GM18873 (cell line): ENCODE measurements at regions not wholly inside any gene's neighbourhood (a gene's known extent, or its start where the extent isn't known, plus 50 kb on each side); places are given as distances from the start of the nearest gene placed in this dataset.

Experiments
- ATAC-seq: cut with Tn5 transposase; IDR thresholded peaks from one replicate; pipeline ENCODE4 v1.9.1; 2021; ENCODE audit warnings: mild to moderate bottlenecking, moderate library complexity, moderate number of reproducible peaks; ENCODE audit not compliant: unreplicated experiment, low FRiP score

DNA sequence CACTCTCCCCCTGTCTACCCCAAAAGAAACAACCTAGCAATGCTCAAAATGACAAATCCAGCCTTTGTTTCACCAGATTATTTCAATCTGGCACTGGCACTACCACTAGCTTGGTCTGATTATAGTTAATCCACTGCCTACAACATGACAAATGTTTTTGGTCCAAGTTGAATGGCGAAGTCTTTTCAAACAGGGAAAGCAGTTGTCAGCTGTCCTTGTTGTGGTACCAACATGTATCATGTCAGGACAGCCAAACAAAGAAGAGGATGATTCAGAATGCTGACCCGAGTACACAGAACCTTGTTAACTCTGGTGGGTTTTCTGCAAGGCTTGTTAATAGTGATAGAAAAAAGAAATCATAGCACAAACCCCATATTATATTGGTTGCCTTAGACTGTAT is 160.8 kb upstream of the ANK2 start:
- ATAC-seq: no peak

DNA sequence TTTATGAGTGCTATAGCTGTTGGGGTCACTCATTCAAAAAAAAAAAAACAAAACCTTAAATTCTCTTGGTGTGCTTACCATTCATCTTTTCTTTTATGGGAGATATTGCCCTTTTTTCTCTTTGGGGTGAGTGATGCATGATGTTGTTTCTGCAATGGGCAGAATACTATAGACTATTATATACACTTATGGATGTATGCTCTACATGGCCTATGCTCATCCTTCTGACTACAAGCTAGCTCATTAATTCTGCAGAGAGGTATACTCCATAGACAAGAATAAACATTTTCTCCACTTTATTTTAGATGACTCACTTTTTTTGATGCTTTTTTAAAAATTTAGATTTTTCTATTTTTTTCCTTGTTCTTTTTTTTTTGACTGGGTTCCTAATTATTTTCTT is 160.3 kb upstream of the ANK2 start:
- ATAC-seq: no peak

DNA sequence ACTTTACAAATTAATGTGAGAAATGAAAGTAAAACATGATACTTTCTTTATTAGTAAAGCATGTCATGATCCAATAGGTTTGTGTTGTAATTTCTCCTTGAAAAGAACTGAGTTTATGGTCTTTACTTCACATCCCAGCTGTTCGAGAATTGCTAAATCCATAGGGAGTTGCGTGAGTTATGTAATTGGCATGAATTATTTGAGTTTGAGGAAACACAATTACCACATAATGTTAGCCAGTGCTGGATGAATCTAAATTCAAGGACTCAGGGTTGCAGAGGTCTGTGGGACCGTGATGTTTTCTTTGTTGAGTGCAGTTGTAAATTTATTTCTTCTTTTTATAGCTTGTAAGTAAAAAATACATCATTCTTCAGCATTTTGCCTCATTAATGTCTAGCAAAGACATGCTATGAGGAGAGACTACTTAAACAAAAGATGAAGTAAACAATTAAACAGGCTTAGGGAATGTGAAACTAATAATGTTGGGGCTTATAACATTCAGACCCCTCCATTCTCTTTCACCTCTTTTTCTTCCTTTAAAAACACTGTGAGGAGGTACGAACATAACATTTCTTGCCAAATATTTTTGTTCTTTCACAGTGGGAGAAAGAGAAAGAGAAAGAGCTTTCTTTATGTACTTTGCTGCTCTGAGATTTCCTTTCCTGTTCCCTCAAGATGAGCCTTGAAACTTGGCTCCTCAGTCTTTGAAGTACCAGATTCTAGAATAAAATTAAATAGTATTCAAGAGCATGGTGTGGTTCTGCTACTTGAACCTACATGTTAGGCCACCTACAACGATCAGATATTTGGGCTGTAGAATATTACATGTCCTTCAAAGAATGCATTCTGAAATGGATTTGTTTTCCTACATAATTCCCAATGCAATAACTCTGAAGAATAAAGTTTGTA is 159.6 kb upstream of the ANK2 start:
- no peak for ATAC-seq

DNA sequence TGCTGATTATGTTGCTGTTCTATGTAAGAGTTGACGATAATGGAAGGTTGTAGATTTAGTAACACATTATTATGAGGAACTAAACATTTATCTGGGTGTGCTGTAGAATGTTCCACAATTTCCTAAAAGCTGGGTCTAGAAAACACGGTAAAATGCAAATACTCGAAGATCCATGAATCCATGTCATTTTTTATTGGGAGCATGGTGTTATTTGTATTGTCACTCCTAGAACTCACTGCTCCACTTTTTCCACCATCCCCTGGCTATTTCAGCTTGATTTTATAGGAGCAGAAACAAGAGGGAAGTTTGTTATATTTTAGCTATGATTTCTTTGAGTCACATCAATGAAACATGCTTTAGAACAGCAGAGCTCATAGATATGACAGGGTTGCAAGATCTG is 155.0 kb upstream of the ANK2 start:
- no peak for ATAC-seq

DNA sequence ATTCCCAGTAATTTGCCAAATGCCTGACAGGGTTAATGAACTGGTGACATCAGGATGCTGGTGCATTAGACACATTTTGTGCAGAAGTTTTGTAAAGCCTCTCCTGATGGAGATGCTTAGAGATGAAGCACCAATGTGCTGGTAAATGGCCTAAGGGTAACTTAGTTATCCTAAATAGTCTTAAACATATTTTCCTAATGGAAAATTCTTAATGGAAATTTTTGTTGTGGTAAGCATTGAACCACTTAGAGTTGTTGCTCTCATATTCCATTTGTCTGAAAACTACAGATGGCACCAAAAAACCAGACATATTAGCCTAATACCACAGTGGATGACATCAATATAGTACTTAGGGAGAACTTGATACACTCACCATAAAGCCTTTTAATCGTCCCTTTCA is 154.5 kb upstream of the ANK2 start:
- ATAC-seq: no peak

DNA sequence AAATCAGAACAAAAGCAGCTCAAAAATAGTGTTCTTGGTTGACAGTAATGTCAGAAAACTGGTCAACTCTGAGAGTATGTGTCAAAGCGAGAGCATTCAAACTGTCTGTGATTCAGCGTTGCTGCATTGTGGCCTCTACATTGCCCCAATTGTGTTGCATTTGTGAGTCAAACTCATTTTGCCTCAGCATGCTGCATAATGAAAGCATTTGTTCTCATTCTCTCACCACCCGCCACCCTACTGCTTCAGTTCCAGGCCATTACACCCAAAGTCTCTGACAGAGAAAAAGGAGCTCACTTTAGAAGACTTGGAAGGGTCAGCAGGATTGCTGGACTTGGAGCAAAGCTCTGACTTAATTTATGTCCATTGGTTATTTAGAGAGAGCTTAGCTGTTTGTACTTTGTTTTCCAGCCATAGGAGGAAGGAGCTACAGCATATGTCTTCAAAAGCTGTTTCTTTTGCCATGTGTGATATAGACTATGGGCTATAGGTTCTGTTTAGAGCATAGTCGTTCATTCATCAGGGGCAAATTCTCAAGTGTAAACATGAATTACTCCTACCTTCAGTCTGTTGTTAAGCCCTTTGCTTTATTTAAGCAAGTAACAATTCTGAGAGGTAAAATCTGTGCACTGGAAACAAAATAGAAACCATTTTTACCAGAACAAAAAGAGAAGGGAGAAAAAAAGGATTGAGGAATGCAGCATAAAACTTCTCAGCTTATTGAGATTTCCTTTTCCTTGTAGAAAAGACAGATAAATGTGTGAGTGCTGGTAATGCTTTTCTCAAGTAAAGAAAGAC is 153.4 kb upstream of the ANK2 start:
- no peak for ATAC-seq

DNA sequence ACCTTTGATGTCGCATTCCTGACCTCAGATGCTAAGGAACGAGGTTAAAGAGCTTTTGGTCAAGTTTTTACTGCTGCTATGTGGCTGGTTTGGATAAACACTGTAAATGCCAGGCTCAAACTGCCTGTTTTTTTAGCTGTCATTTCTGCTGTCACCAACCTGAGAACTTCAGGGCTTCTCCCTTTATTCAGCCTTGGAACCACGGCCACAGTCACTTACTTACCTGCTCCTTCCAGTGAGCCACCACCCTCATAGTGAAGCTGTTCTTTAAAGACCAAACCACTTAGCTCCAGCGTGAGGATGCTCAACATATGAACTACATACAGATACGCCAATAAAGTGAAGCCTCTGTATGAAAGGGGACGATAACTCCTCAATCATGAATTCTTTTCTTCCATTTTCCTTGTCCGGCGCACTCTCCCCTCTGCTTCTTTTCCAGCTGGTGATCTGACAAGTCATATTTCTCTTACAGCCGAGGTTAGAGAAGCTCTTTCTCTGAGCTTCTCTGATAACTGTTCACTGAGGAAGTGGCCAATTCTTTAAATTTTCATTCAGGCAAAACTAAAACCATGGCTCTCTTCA is 152.8 kb upstream of the ANK2 start:
- ATAC-seq: no peak

DNA sequence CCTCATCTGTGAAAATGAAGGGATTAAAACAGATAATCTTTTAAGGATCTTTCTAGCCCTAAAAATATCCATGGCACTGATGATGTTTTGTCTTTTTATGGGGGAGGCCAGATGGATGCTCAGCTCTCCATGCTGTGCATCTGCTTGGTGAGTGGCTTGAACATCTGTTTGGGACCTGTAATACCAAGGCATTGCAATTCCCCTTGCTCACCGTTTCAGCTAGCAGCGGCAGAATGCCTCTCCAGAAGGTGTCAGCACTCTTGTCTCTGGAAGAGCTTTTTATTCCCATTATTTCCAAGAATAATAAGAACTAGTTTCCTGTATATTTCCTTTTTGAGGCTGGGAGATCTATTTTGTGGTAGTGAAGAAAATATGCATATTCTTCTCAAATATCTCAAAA is 151.9 kb upstream of the ANK2 start:
- no peak for ATAC-seq

DNA sequence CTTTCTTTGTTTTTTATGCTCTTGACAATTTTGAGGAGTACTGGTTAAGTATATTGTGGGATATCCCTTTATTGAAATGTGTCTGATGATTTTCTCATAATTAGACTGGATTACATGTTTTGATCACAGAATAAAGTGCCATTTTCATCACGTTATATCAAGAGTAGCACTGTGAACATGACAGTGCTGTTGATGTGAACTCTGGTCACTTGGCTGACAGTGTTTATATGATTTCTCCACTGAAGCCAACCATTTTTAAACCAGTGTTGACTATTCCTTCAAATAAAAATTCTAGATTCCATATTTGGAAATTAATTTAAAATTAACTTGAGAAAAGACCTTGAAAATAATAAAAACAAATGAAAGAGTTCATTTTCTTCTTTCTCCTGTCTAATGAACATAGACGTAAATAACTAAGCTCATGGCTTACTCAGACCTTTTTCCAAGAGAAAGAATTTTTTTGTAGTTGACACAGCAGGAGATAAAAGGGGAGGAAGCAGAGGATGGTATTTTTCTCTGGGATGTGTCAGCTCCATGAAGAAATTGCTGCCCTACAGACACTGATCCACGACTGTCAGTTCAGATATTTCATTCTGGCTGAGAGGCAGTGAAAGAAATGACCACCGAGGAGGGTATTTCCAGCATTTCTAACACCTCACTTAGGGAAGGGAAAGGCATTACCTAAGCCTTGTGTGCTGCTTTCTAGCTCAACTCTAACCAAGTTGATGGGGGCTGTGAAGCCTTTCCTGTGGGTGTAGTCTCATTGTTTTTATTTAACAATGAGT is 150.9 kb upstream of the ANK2 start:
- ATAC-seq: no peak

DNA sequence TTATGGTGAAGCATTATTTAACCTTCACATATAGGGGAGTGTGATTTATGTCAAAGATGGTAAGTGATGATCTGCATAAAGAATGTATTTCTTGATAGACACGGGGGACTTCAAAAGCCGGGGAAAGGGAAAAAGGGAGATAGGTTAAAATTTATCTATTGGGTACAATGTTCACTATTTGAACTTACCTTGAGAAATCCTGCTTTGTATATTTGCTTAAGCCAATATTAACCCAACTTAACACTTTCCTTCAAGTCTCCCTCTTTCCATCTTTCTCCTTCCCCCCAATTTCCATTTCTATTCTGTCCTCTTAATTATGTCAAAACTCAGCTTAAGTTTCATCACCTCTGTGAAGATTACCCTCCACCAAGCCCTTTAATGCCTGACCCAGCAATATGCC is 149.0 kb upstream of the ANK2 start:
- no peak for ATAC-seq

DNA sequence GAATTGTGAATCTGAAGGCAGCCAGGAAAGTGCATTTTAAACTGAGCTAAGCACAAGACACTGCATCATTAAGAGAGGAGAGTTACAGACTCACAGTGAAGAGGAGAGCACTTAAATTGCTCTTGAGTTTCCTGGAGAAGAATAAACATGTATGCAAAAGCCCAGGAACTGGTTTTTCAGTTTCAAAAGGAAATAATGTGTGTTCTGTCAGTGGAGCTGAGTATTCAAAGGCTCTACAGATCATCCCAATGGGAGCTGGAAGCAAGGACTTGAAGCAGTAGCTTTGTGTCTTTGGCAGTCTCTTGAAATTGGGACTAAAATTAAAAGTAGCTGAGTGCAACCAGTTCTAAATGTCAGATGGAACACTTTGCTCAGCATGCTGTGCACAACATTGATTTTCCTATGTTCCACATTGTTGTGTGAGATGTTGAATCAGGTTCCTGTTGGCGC is 147.5 kb upstream of the ANK2 start:
- ATAC-seq: no peak

DNA sequence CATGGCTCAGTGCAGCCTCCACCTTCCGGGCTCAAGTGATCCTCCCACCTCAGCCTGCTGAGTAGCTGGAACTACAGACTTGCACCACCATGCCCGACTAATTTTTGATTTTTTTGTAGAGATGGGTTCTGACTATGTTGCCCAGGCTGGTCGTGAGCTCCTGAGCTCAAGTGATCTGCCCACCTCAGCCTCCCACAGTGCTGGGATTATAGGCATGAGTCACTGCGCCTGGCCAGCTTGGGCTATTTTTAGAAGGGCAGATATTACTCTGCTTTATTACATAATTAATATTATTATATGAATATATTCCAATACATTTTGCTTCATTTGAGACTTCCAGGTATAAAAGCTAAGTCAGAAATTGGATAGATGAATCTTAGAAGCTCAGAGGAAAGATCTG is 143.7 kb upstream of the ANK2 start:
- no peak for ATAC-seq

DNA sequence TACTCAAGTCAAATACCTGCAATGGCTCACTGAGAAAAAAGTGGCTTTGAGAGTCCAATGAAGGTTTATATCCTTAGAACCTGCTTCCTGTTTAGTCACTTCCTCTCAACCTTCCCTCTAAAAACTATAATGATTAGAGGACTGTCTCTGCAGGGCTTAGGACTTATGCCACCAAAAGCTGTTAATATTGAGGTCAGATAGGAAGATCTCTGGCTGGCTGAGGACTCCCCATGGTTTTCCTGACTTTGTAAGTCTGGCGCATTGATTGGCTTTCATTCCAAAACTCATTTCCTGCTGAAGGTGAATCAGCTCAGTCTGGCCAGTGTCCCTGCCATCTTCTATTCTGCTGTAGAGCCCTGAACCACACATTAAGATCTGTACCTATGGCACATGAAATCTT is 140.9 kb upstream of the ANK2 start:
- ATAC-seq: no peak

DNA sequence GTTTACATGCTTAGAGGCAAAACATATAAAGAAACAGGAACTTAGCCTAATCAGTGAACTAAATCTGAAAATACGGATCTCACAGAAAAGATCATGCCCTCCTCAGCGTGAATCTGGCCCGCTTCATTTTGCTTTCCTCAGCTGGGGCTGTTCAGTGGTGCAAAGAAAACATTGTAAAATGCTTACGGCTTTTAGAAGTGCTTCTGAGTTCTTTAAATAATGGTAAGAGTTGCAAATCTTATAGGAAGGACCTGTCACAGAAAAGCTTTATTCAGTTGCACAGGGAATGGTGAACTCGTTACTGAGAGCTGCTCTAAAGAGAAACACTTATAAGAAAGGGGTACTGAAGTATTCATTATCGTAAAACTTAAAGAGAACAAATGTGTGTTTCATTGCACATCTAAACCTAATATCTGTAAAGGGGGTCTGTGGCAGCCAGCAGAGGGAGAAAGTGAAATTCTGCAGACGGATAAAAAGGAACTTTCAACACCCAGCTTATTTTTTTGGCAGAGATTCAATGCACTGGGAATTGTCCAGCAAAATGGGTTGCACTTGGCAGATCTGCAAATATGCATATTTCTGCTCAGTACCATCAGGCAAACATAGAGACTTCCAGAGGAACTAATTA is 139.2 kb upstream of the ANK2 start:
- ATAC-seq: no peak

DNA sequence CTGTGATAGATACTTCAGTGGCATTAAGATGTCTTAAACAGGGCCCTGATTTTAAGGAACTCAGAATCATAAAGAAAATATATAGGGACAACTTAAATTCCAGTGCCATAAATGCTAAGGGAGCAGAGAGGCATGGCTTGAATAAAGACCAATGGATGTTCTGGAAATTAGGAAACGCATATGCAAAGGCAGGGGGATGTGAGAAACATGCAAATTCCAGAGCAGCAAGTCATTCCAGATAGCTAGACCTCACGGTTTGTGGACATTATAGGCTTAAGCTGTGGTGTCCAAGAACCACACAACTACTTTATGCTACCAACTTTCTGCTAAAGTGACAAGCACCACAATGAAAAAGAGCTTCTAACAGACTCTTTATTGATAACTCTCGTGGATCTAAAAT is 132.6 kb upstream of the ANK2 start:
- no peak for ATAC-seq

DNA sequence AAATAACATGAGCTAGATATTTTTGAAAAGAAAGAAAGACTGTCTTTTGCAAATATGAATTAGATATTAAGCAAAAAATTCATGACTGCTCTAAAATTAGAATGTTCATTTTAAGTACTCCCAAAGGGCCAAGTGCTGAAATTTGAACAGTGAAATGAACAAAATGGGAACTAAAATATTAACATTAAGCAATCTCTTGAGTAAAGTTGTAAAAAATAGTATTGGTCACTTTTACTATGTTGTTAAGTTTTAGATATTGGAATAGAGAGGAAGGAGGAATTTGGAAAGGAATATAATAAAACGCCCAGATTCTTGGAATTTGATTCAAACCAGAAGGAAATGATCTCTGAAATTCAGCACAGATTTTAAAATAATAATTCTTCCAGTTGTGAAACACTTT is 125.9 kb upstream of the ANK2 start:
- no peak for ATAC-seq

DNA sequence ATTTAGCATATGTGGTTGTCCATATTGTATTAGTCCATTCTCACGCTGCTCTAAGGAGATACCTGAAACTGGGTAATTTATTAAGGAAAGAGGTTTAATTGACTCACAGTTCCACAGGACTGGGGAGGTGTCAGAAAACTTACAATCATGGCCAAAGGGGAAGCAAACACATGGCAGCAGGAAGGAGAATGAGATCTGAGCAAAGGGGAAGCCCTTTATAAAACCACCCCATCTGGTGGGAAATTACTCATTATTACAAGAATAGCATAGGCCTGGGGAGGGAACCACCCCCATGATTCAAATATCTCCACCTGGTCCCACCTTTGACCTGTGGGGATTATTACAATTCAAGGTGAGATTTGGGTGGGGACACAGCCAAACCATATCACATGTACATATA is 122.6 kb upstream of the ANK2 start:
- no peak for ATAC-seq

DNA sequence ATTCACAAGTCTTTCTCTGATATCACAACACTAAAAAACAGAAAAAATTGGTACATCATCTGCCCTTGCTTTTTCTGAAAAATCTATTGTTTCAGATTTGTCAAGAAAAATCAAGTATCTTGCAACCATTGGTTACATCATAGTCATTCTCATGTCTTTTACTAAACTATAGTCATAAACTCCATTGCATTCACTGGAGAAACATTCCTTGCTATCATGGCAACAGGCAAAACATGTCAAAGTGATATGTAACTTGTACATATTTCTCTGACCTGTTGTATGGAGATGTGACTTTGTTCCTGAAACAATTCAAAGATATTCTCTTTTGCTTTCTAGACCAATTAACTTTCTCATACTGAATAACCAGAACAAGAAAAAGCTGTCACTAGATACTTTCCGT is 121.9 kb upstream of the ANK2 start:
- no peak for ATAC-seq

DNA sequence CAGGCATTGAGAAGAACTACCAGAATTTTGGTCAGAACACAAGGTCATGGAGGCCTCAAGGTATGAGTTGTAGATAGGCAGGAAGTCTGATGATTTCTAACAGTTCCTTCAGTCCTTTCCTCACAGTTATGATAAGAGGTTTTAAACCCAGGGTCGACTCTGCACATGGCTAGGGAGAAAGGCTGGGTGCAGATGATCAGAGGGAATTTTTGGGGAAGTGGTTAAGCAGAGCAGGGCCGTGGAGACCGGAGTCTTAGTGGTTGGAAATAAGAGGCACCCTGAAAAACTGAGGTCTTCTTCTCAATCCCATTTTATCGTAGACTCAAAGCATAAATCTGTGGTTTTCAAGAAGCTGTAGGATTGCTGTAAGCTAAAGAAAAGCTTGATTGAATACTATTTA is 118.5 kb upstream of the ANK2 start:
- no peak for ATAC-seq

DNA sequence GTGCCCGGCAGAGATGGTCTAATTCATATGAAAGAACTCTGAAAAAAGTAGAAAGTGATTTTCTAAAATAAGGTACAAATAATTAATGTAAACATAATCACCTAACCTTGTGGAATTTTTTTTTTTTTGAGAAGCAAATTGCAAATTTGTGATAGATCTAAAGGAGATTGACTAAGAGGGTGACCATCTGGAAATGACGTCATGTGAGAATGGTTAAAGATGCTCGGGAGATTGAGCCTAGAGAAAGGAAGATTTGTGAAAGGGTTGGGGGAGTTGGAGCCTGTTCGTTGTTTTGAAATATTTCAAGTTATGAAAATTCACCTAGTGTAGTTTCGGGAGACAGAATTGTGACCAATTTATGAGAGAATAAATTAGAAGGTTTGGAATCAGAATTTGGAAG is 115.7 kb upstream of the ANK2 start:
- no peak for ATAC-seq
